NCI-H128 (cell line): ENCODE measurements at regions not wholly inside any gene's neighbourhood (a gene's known extent, or its start where the extent isn't known, plus 50 kb on each side); places are given as distances from the start of the nearest gene placed in this dataset.

Experiments used
- DNase-seq: peaks from one replicate; lab custom pipeline; 2025; ENCODE audit not compliant: unreplicated experiment; lab: John Stamatoyannopoulos, UW

GRCh38 chr6:143595251-143596036 is 82.3 kb upstream of the PHACTR2 start:
- no peak for DNase-seq

GRCh38 chr6:143594647-143595046 is 83.1 kb upstream of the PHACTR2 start:
- no peak for DNase-seq

- DNase-seq, result no peak
Measured at GRCh38 chr6:143592335-143592734, 80.8 kb upstream of the FUCA2 start.

GRCh38 chr6:143591441-143591840 is 79.9 kb upstream of the FUCA2 start:
- DNase-seq, result no peak

- DNase-seq, result no peak
Measured at GRCh38 chr6:143589162-143589561, 77.6 kb upstream of the FUCA2 start.

GRCh38 chr6:143586557-143586956 is 75.0 kb upstream of the FUCA2 start:
- no peak for DNase-seq

- DNase-seq, result no peak
Measured at GRCh38 chr6:143585716-143586115, 74.2 kb upstream of the FUCA2 start.

- no peak for DNase-seq
Measured at GRCh38 chr6:143585241-143585640, 73.7 kb upstream of the FUCA2 start.

GRCh38 chr6:143583542-143584327 is 72.2 kb upstream of the FUCA2 start:
- DNase-seq, result no peak

- no peak for DNase-seq
Measured at GRCh38 chr6:143581835-143582480, 70.4 kb upstream of the FUCA2 start.

GRCh38 chr6:143579703-143580102 is 68.2 kb upstream of the FUCA2 start:
- no peak for DNase-seq

- DNase-seq, result no peak
Measured at GRCh38 chr6:143578054-143578453, 66.5 kb upstream of the FUCA2 start.

- DNase-seq, result no peak
Measured at GRCh38 chr6:143575901-143576426, 64.4 kb upstream of the FUCA2 start.

GRCh38 chr6:143575440-143575839 is 63.9 kb upstream of the FUCA2 start:
- DNase-seq, result peak; percentile 39

GRCh38 chr6:143570147-143570853 is 58.8 kb upstream of the FUCA2 start:
- no peak for DNase-seq

- no peak for DNase-seq
Measured at GRCh38 chr6:143569040-143569439, 57.5 kb upstream of the FUCA2 start.

- no peak for DNase-seq
Measured at GRCh38 chr6:143564484-143565017, 53.0 kb upstream of the FUCA2 start.

- DNase-seq, result no peak
Measured at GRCh38 chr6:143562143-143562542, 50.6 kb upstream of the FUCA2 start.
